ENCODE measurements at regions not wholly inside any gene's neighbourhood (a gene's known extent, or its start where the extent isn't known, plus 50 kb on each side); places are given as distances from the start of the nearest gene placed in this dataset.

DNA sequence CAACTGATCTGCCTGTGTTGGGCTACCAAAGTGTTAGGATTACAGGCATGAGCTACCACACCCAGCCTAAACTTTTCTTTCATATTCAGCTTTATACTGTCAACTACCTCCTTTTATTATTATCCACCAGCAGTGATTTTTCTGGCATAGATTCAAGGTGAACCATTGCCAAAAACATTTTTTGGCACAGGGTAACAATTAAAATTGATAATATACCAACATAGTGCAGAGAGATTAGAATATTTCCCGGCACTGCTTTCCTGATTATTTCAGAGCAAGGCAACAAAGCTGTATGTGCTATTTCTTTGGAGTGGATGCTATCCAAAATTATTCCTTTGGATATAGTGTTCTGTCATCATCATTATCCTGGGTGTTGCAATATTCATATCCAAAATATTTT lies 781.6 kb upstream of the SOX9 start:
- TF ChIP-seq ETS1 (IDR thresholded peaks at IDR 0.05) (no peak), CTCF (conservative IDR thresholded peaks at IDR 0.05; ENCODE audit: low read depth in 2 of 2) (no peak), POLR2AphosphoS5 (IDR thresholded peaks at IDR 0.05; ENCODE audit: low read depth) (no peak), REST (IDR thresholded peaks at IDR 0.05; ENCODE audit: unreplicated experiment) (no peak), EZH2 (IDR thresholded peaks at IDR 0.05; ENCODE audit: low read depth, unreplicated experiment) (no peak)

All from GM23338 (cell line).